GM21360 (cell line): ENCODE measurements at regions not wholly inside any gene's neighbourhood (a gene's known extent, or its start where the extent isn't known, plus 50 kb on each side); places are given as distances from the start of the nearest gene placed in this dataset.

Experiments used
- ATAC-seq: cut with Tn5 transposase; IDR thresholded peaks from one replicate; pipeline ENCODE4 v1.9.1; 2021; ENCODE audit warnings: mild to moderate bottlenecking, moderate library complexity; ENCODE audit not compliant: unreplicated experiment

- no peak for ATAC-seq
These were observed 216.8 kb upstream of the GPR26 start for GRCh38 chr10:123449234-123449962.

DNA sequence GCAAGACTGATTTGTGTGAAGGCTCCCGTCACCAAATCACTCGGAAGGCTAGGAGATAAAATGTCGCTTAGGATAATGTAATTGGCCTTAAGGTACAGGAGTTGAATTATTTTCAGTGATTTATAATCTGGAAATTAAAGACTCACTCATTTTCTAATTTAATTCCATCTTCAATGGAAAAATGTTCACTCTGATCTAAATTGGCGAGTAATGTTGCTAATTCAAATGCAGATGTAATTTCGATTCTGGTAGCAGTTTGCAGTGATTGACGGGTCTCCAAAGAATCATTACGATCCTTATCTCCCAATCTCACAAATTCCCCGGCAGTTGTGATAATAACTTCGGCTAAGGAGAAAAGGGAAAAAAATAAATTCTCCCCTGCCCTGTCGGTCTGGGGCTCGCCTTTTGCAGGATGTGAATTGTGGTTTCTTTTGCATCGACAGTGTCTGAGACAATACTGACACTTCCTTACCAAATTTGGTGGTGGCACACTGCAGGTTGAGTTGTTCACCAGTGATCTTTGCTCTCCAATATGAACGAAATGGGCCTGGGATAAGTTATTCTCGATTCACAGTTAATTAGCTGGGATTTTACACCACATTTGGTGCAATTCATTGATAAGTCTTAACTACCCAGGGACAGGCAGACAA is 215.1 kb upstream of the GPR26 start:
- ATAC-seq = no peak

DNA sequence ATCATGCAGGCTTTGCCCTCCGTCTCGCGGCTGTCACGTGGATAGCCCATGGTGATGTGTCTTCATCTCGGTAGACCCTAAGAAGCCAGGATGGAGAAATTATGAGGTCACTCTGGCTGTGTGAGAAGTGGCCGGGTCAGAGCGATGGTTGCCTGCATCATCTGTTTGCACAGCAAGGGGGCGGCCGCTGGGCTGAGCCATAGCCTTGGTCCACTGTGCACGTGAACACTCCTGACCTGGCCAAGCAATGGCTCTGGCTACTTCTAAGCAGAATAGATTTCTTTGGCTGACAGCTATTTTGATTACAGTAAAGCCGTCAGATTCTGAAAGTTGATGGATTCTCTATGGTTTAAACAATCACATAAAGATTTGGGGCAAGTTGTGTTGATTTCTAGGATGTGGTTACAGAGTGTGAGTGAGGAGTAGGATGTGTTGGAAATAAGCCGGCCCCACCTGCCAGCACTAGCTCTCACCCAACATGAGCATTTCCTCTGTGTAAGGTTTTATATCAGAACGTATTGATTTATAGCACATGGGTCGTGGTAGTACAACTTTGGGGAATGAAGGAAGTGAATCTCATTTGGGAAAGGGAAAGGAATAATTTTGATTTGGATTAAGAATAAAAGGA is 214.4 kb upstream of the GPR26 start:
- ATAC-seq = no peak

DNA sequence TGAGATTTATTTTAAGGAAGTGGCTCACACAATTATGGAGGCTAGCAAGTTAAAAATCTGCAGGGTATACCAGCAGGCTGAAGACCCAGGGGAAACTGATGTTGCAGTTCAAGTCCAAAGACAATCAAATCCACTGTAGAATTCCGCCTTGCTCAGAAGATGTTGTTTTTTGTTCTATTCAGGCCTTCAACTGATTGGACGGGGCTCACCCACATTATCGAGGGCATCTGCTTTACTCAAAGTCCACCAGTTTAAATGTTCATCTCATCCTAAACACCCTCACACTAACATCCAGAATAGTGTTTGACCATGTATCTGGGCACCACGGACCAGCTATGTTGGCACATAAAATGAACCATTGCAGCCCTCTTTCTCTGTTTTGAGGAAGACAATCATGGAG is 211.2 kb upstream of the GPR26 start:
- no peak for ATAC-seq

DNA sequence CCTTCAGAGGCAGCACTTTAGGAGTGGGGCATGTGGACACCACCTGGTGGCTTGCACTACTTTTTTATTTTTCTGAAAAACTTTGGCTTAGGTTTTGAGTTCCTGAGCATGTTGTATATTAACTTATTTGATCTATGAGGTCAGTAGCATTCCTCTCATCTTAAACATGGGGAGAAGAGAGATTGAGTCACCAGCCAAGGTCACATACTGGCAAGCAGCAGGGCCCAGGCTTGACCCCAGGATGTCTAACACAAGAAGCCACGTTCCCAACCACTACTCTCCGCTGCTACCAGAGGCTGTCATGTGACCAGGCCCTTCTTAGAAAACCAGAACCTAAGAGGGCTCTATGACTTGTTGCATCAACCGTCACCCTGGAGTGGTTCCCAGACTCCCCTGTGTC is 210.3 kb upstream of the GPR26 start:
- no peak for ATAC-seq

DNA sequence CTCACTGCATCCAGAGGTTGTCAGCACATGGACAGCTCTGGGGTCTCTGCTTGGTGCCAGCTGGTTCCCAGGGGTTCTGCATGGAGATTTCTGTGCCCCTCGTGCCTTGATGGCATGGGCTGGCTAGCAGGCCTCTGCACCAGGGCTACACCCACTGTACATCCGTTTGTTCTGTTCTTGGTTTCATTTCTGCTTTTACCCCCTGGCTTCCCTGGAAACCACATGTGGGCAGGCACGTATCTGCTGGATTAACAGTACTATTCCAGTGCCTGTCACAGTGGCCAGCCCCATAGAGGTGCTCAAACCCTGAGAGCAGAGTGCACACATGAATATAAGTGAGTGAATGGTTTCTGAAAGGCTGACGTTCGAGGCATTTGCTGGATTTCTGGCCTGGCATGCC is 207.2 kb upstream of the GPR26 start:
- ATAC-seq = no peak

- ATAC-seq = no peak
These were observed 206.6 kb upstream of the GPR26 start for GRCh38 chr10:123459371-123460091.

- ATAC-seq = no peak
These were observed 203.9 kb upstream of the GPR26 start for GRCh38 chr10:123462246-123462645.

DNA sequence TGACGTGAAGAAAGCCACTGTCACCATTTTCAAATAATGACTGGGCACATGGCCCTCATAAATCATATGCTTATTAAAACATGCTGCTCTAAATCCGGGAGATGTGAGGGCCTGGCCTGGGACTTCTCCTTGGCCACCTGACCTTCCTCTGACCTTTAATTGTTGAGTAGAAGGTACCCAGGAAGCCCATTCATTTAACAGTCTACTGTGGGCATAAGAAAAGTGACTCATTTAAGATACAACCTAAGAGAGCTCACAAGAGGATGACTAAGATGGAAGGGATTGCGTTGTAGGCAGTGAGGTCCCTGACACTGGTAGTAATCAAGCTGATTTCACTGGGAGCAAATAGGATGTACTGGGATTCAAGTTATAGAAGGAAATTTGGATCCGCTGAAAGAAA is 203.4 kb upstream of the GPR26 start:
- ATAC-seq = no peak

DNA sequence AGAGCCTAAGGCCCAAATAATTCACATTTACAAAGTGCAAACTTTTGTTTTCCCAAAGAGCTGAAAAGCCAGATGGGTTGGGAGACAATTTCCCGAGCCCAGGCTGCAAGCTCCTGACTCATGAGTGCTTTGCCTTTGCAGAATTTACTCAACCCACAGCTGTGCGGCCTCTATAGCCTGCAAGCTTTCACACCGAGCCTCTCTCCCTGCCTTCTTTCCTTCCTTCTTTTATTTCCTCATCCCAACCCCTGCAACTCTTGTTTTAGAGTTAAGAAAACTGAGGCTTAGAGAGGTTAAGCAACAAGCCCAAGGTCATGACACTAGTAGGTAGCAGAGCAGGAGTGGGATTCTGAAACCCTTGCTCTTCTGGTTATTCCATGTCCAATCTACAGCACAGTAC is 203.0 kb upstream of the GPR26 start:
- ATAC-seq = no peak

GRCh38 chr10:123463698-123464097 is 202.5 kb upstream of the GPR26 start:
- ATAC-seq = no peak

DNA sequence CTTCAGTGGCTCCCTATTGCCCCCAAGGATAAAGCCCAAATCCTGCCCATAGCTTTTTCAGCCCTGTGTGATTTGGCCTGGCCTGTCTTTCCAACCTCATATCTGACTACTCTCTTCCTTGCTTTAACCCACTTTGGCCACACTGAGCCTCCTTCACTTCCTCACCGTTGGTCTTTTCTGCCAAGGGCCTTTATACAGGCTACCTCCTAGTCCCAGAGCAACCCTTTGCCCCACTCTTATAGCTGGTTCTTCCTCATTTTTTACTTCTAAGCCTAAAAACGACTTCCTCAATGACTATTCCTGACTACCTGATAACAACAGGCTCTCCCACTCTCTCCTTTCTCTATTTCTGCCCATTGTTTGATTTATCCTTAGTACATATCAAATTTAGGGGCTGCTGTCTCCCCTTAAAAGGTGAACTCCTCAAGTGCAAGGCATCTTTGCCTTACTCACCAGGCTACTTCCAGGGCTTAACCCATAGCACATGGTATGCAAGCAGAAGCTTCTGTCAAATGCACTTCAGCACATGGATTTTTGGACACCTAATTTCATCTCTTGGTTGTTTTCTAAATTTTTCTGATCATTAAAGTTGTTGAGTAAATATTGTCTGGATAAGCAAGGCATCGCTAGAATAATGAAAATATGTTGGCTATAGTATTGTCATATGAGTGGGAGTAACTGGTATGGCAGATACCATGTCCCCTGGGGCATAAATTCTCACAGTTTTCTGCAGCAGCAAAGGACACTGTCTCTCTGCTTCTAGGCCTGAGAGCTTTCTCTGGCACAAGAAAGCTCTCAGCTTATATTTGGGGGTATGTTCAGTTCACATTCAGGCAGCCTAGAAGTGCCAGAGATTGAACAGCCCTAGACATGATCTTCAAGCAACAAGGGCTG is 201.5 kb upstream of the GPR26 start:
- ATAC-seq = no peak

DNA sequence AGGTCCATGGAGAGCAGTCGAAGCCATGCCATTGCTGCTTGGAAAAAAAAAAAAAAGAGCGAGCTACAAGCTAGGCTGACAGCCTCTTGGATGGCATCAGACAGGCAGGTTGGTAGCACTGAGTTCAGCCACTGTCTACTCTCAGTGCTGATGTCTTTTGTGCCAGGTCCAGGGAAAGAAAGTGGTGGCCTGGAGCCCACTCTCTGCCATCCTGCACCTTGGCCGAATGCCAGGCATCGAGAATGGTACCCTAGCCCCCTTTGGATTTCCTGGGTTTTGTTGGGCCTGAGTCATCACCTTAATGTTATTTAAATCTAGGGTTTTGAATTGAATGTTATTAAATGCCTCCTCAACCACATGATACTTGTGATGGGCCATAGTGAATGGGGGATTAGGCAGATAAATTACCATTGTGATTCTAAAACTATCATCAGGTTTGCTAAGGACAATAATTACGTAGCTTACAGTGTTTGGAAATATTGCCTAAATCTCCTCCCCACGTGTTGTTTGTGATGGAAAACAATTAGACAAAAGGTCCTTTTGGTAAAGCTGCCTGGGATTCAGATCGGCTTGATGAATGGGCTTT is 195.7 kb upstream of the GPR26 start:
- ATAC-seq = no peak

- no peak for ATAC-seq
These were observed 194.3 kb upstream of the GPR26 start for GRCh38 chr10:123471811-123472210.

DNA sequence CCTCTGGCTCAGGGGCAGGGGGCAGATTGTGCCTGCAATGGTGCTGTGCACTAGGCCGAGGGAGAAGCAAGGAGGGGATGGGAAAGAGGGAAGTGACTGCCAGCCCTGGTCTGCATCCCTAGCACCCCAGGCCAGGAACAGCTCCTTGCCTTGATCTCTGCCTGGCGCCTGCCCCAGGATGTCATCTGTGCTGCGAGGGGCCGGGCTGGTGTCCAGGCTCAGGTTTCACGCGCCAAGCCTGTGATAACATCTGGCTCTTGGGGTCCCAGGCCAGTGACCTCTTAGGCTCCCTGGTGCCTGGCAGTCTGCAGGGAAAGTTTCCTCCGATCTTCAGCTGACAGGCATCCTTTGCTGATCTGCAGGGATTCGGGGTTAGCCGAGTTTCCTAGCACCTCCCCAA is 193.5 kb upstream of the GPR26 start:
- no peak for ATAC-seq

DNA sequence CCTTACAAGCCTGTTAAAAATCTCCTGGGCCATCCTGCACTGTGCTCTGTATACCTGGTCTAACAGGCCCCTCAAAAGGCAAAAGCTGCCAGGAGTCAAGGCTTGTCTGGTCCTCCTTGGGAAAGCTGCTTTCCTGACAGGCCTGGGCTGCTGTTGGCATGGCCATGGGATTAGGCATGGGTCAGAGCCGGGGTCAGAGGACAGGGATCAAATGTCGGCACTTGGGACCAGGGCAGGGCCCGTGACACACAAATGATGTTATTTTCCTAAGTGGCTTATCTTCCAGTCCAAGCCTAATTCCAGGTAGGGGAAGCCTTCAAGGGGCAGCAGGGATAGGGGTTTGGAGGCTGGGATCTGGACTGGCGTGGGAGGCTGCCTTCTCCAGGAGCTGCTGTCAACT is 191.5 kb upstream of the GPR26 start:
- no peak for ATAC-seq

- ATAC-seq = no peak
These were observed 190.7 kb upstream of the GPR26 start for GRCh38 chr10:123475466-123475865.

DNA sequence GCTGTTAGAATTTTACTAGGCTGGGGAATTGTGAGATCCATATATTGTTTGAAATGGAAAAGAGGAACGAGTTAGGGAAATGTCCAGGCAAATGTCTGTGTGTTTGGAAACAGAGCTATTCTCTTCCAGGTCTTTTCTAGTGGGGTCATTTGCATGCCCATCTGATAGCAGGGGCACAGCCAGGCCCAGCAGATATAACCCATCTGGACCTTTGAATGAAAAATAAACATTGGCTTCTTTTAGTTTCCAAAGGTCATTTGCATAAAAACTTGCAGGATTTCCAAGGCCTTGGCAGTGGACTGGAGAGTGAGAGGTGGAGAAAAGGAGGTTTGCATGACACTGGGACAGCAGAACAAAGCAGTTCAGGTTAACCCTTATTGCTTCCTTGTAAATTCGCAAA is 188.0 kb upstream of the GPR26 start:
- no peak for ATAC-seq

- ATAC-seq = no peak
These were observed 186.5 kb upstream of the GPR26 start for GRCh38 chr10:123479640-123480039.

DNA sequence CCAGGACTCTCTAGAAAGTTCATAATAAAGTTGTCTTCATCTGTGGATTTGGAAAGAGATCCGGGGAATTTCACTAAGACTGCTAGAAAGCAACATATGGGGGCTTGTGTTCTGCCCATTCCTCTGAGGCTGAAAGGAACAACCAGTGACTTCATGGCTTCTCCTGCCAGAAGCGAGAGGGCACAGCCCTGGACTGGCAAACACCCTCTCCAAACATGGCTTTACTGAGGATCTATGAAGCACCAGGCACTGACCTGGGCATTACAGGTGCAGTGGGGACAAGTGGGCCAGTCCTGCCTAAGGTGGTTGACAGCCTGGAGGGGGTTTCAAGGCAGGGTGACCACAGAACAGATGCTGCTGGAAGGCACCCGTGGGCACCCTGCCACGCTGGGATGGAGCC is 185.8 kb upstream of the GPR26 start:
- ATAC-seq = no peak
